Transverse colon (tissue), 4 donors: ENCODE measurements at regions not wholly inside any gene's neighbourhood (a gene's known extent, or its start where the extent isn't known, plus 50 kb on each side); places are given as distances from the start of the nearest gene placed in this dataset.

Experiments
- DNase-seq: peaks from one replicate; pipeline ENCODE4 v3.0.0-alpha.2; 2019
- H3K27ac ChIP-seq, 4 donors: fragments of 200-600 bp; sonication (generic); 2 replicates each; pipeline ENCODE4 v1.5.1; 2016 to 2018; ENCODE audit warnings: inconsistent platforms in 4 of 4
- H3K27me3 ChIP-seq: fragments of 200-600 bp; sonication (generic); 2 replicates; pipeline ENCODE4 v1.5.1; 2017; ENCODE audit warnings: inconsistent platforms
- H3K36me3 ChIP-seq, 4 donors: fragments of 200-600 bp; sonication (generic); 2 replicates each; pipeline ENCODE4 v1.5.1; 2017 to 2019; ENCODE audit warnings: inconsistent platforms in 4 of 4
- H3K4me1 ChIP-seq, 4 donors: fragments of 200-600 bp; sonication (generic); 2 replicates each; pipeline ENCODE4 v1.5.1; 2017 to 2020; ENCODE audit warnings: inconsistent platforms in 4 of 4
- H3K4me3 ChIP-seq, 4 donors: fragments of 200-600 bp; sonication (generic); 1 replicate in 1 of 4; 2 replicates in 3 of 4; pipeline versions ENCODE4 v1.5.1 to v1.6.1; 2017 to 2019; ENCODE audit warnings: inconsistent platforms in 4 of 4
- H3K9me3 ChIP-seq, 2 donors: fragments of 200-600 bp; sonication (generic); 2 replicates each; pipeline ENCODE4 v1.5.1; 2017 to 2019; ENCODE audit warnings: inconsistent platforms in 2 of 2
- CTCF ChIP-seq, 5 experiments: fragments of 200-600 bp in 3 of 5; fragments of 450-650 bp in 2 of 5; sonication (generic) in 3 of 5; IDR thresholded peaks; 1 replicate in 2 of 5; 2 replicates in 3 of 5; pipeline ENCODE4 v1.5.1; 2016 to 2017; ENCODE audit warnings: antibody characterized with exemption in 5 of 5, inconsistent platforms in 3 of 5, mild to moderate bottlenecking in 2 of 5, moderate library complexity in 1 of 5
- EP300 ChIP-seq: sonication (generic); formaldehyde crosslinking; IDR thresholded peaks from one replicate; pipeline ENCODE4 v1.6.1; 2017; ENCODE audit warnings: antibody characterized with exemption, low read depth
- POLR2A ChIP-seq: fragments of 450-650 bp; IDR thresholded peaks from one replicate; pipeline ENCODE4 v1.6.1; 2016; ENCODE audit warnings: antibody characterized with exemption, mild to moderate bottlenecking, moderate library complexity
- POLR2AphosphoS5 ChIP-seq, 3 donors: sonication (generic); formaldehyde crosslinking; IDR thresholded peaks; one replicate each; pipeline ENCODE4 v1.6.1; 2016; ENCODE audit warnings: antibody characterized with exemption in 3 of 3
- WGBS, 2 donors: methylation state at CpG; one replicate each; pipeline ENCODE4 v1.1.5; 2018; ENCODE audit warnings: low coverage in 1 of 2; 5-methylcytosine and 5-hydroxymethylcytosine counted together
- in situ Hi-C, 4 donors: fragments of 200-750 bp; cut with MboI; loops; one replicate each; pipeline versions ENCODE4 v1.15.0 to v1.15.1; 2017; ENCODE audit warnings: low sequenced_read_pairs in 3 of 4, low pct_ligation_motif_present in 1 of 4, low pct_unique_long_range_greater_than_20kb in 1 of 4
- intact Hi-C: fragments of 100-400 bp; cut with DNase I; formaldehyde crosslinking; loops from one replicate; pipeline ENCODE4 v1.15.1; 2023; ENCODE audit warnings: low total_unique reads

GRCh38 chr17:70648166-70648565 is 478.8 kb downstream of the KCNJ2 start:
- H3K9me3 ChIP-seq, result peaks cover 0 to 5% of the 10 kb centered on the region in 2 donors
- no peaks in the 10 kb centered on the region for H3K36me3 ChIP-seq
- no peak overlapping the region for H3K4me3 ChIP-seq
- H3K4me1 ChIP-seq, result no peaks in the 10 kb centered on the region
- no peak overlapping the region for H3K27ac ChIP-seq
- DNase-seq, result no peak
- H3K27me3 ChIP-seq, result no peaks in the 10 kb centered on the region
- TF ChIP-seq CTCF (IDR thresholded peaks at IDR 0.05) (no peak), POLR2A (no peak), POLR2AphosphoS5 (IDR thresholded peaks at IDR 0.05) (no peak)
- in situ Hi-C loops (loop anchor here (10.0 to 25.0 kb wide), 4 partner anchors 439 to 1897 kb away; no protein-coding TSS in a partner anchor), intact Hi-C loops (no loop called here)

GRCh38 chr17:70653850-70654249 is 484.5 kb downstream of the KCNJ2 start:
- H3K36me3 ChIP-seq, result no peaks in the 10 kb centered on the region

GRCh38 chr17:70654706-70655105 is 485.4 kb downstream of the KCNJ2 start:
- Histone ChIP-seq H3K4me3 (no peak overlapping the region), H3K4me1 (no peaks in the 10 kb centered on the region), H3K27me3 (no peaks in the 10 kb centered on the region), H3K27ac (no peak overlapping the region), H3K9me3 (no peaks in the 10 kb centered on the region), H3K36me3 (no peaks in the 10 kb centered on the region)
- WGBS, 2 donors, result 47 to 77% methylated on average over 3 of the region's 3 CpGs
- intact Hi-C loops, result no loop called here
- no peak for TF ChIP-seq POLR2AphosphoS5 (IDR thresholded peaks at IDR 0.05)
- no peak for TF ChIP-seq CTCF (IDR thresholded peaks at IDR 0.05)
- no peak for TF ChIP-seq EP300
- TF ChIP-seq POLR2A, result no peak
- DNase-seq, result no peak
- in situ Hi-C loops, result no loop called here

More at GRCh38 chr17:70653850-70654249, 484.5 kb downstream of the KCNJ2 start:
- Histone ChIP-seq H3K27ac (no peak overlapping the region), H3K4me1 (no peaks in the 10 kb centered on the region), H3K4me3 (no peak overlapping the region), H3K9me3 (no peaks in the 10 kb centered on the region), H3K27me3 (no peaks in the 10 kb centered on the region)
- WGBS, 2 donors, result 49% methylated on average over 3 of the region's 3 CpGs
- intact Hi-C loops, result no loop called here
- no peak for TF ChIP-seq POLR2AphosphoS5 (IDR thresholded peaks at IDR 0.05)
- no peak for TF ChIP-seq EP300
- TF ChIP-seq POLR2A, result no peak
- no peak for TF ChIP-seq CTCF (IDR thresholded peaks at IDR 0.05)
- DNase-seq, result no peak
- in situ Hi-C loops, result no loop called here

GRCh38 chr17:70655176-70655958 is 486.0 kb downstream of the KCNJ2 start:
- Histone ChIP-seq H3K4me1 (no peaks in the 10 kb centered on the region), H3K9me3 (no peaks in the 10 kb centered on the region), H3K27me3 (no peaks in the 10 kb centered on the region), H3K4me3 (no peak overlapping the region), H3K36me3 (no peaks in the 10 kb centered on the region), H3K27ac (no peak overlapping the region)
- no peak for TF ChIP-seq POLR2A
- no peak for TF ChIP-seq EP300
- TF ChIP-seq CTCF (IDR thresholded peaks at IDR 0.05), result no peak
- no peak for TF ChIP-seq POLR2AphosphoS5 (IDR thresholded peaks at IDR 0.05)
- intact Hi-C loops, result no loop called here
- 64 to 69% methylated on average over 2 of the region's 2 CpGs for WGBS, 2 donors
- DNase-seq, result no peak
- in situ Hi-C loops, result no loop called here
